ENCODE measurements at regions not wholly inside any gene's neighbourhood (a gene's known extent, or its start where the extent isn't known, plus 50 kb on each side); places are given as distances from the start of the nearest gene placed in this dataset.

- TF ChIP-seq CTCF (conservative IDR thresholded peaks at IDR 0.05; ENCODE audit: low read depth, low read length) (no peak), SMC3 (IDR thresholded peaks at IDR 0.05; ENCODE audit: low read depth, low read length) (no peak), MXI1 (IDR thresholded peaks at IDR 0.05; ENCODE audit: borderline replicate concordance, low read depth, low read length) (no peak), FOS (IDR thresholded peaks at IDR 0.05; ENCODE audit: low read depth, low read length) (no peak), BHLHE40 (IDR thresholded peaks at IDR 0.05; ENCODE audit: low read depth, low read length) (no peak), RFX5 (IDR thresholded peaks at IDR 0.05; ENCODE audit: low read depth, low read length) (no peak), POLR2A (IDR thresholded peaks at IDR 0.05; ENCODE audit: low read depth, low read length) (no peak), RAD21 (IDR thresholded peaks at IDR 0.05; ENCODE audit: low read length) (no peak), USF2 (IDR thresholded peaks at IDR 0.05; ENCODE audit: low read depth, low read length) (no peak), ELK1 (IDR thresholded peaks at IDR 0.05; ENCODE audit: borderline replicate concordance, low read depth, low read length) (no peak)
These were observed 409.1 kb downstream of the GPAM start for GRCh38 chr10:111774486-111774885.
